Panc1 (cell line): ENCODE measurements at regions not wholly inside any gene's neighbourhood (a gene's known extent, or its start where the extent isn't known, plus 50 kb on each side); places are given as distances from the start of the nearest gene placed in this dataset.

Experiments used
- ATAC-seq: fragments of 200-7000 bp; cut with Tn5 transposase; 2 replicates; pipeline ENCODE4 v1.9.1; 2020; ENCODE audit warnings: mild to moderate bottlenecking, moderate library complexity
- BruUV-seq: library from RNA; stranded (reverse); fragments of 400-500 nt; replicated peaks from 2 replicates; lab custom pipeline; 2021; lab: Mats Ljungman, UMichigan
- CTCF ChIA-PET: fragments of 300-600 bp; sonication (Branson Sonifier 250); formaldehyde crosslinking; loops from one replicate; lab custom pipeline; 2022; ENCODE audit warnings: antibody characterized with exemption; lab: Charles Lee
- POLR2A ChIA-PET: fragments of 300-600 bp; sonication (Branson Sonifier 250); formaldehyde crosslinking; loops from one replicate; lab custom pipeline; 2022; ENCODE audit warnings: antibody characterized with exemption; lab: Charles Lee
- DNase-seq: peaks from one replicate; pipeline ENCODE4 v3.0.0-alpha.2; 2010; ENCODE audit warnings: low read depth, low spot score
- H3K27ac ChIP-seq: 2 replicates; pipeline ENCODE4 v1.5.1; 2011; ENCODE audit warnings: mild to moderate bottlenecking, low read length, inconsistent platforms
- H3K27me3 ChIP-seq: fragments of 200-500 bp; sonication (Bioruptor generic); 2 replicates; pipeline ENCODE4 v1.6.0; 2014; ENCODE audit warnings: low read length, inconsistent platforms; ENCODE audit not compliant: control insufficient read depth, insufficient read depth
- H3K36me3 ChIP-seq: fragments of 200-500 bp; sonication (Bioruptor generic); 2 replicates; pipeline ENCODE4 v1.5.1; 2014; ENCODE audit warnings: inconsistent platforms, mild to moderate bottlenecking, low read length, moderate library complexity; ENCODE audit not compliant: control insufficient read depth, insufficient read depth
- H3K4me1 ChIP-seq: 2 replicates; pipeline ENCODE4 v1.5.1; 2011; ENCODE audit warnings: inconsistent platforms, mild to moderate bottlenecking, low read length, moderate library complexity; ENCODE audit not compliant: control insufficient read depth, insufficient read depth
- H3K4me3 ChIP-seq, 2 experiments: 2 replicates each; pipeline ENCODE4 v1.5.1; 2011 to 2012; ENCODE audit warnings: low read depth in 2 of 2, low read length in 2 of 2, mild to moderate bottlenecking in 2 of 2, inconsistent platforms in 1 of 2, moderate library complexity in 1 of 2
- H3K9me3 ChIP-seq: fragments of 200-500 bp; sonication (Bioruptor generic); 2 replicates; pipeline ENCODE4 v1.5.1; 2014; ENCODE audit warnings: low read depth, mild to moderate bottlenecking, inconsistent platforms, low read length, moderate library complexity; ENCODE audit not compliant: control insufficient read depth, insufficient read depth
- POLR2AphosphoS5 ChIP-seq: IDR thresholded peaks from 2 replicates; pipeline ENCODE4 v1.6.1; 2012; ENCODE audit warnings: mild to moderate bottlenecking, low read depth, low read length, moderate library complexity
- SIN3A ChIP-seq: IDR thresholded peaks from 2 replicates; pipeline ENCODE4 v1.6.1; 2012; ENCODE audit warnings: low read depth, mild to moderate bottlenecking, low read length, moderate library complexity, borderline replicate concordance; ENCODE audit not compliant: insufficient read depth
- TCF7L2 ChIP-seq: IDR thresholded peaks from 2 replicates; pipeline ENCODE4 v1.6.1; 2011; ENCODE audit warnings: mild to moderate bottlenecking, low read depth, low read length, inconsistent platforms
- in situ Hi-C: cut with HindIII; loops from 2 replicates; pipeline ENCODE4 v1.10.0; 2016; ENCODE audit warnings: low sequenced_read_pairs, low pct_unique_long_range_greater_than_20kb
- intact Hi-C: fragments of 100-400 bp; cut with micrococcal nuclease; formaldehyde crosslinking; loops from one replicate; pipeline ENCODE4 v1.10.0; 2022; ENCODE audit not compliant: unreplicated experiment
- TF ChIP-seq, protein P1 (sequence below), 2 experiments: IDR thresholded peaks; 2 replicates each; pipeline ENCODE4 v1.6.1; 2011 to 2012; ENCODE audit warnings: low read depth in 2 of 2, control low read depth in 1 of 2, low read length in 1 of 2, mild to moderate bottlenecking in 1 of 2, moderate library complexity in 1 of 2; ENCODE audit not compliant: insufficient read depth in 1 of 2
- TF ChIP-seq, protein P2 (sequence below): fragments of 450-650 bp; IDR thresholded peaks from 2 replicates; pipeline ENCODE4 v1.5.1; 2017; ENCODE audit warnings: mild to moderate bottlenecking

DNA sequence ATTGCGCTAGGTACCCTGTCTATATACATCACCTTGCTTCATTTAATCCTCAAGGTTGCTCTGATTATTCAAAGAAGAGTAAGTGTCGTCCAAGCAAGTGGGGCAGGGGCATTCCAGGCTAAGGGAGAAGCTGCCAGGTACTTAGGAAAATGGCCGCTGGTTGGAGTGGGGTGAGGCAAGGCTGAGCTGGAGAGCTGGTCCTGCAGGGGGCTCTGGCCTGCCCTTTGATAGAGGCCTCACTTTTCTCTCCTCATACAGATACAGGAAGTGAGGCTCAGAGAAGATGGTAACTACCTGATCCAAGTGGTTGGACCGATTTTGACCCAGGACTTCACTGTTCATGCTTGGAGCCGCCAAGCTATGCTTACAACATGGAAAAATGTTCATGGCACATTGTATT lies 86.9 kb upstream of the ZBTB40 start:
- DNase-seq (no peak), ATAC-seq (no peak)
- peaks cover 28% of the 10 kb centered on the region for H3K27me3 ChIP-seq
- no TSS peak for BruUV-seq
- H3K9me3 ChIP-seq, result no peaks in the 10 kb centered on the region
- H3K4me3 ChIP-seq, result no peak overlapping the region
- TF ChIP-seq POLR2AphosphoS5, result no peak
- TF ChIP-seq SIN3A, result no peak
- TF ChIP-seq, protein P1, sequence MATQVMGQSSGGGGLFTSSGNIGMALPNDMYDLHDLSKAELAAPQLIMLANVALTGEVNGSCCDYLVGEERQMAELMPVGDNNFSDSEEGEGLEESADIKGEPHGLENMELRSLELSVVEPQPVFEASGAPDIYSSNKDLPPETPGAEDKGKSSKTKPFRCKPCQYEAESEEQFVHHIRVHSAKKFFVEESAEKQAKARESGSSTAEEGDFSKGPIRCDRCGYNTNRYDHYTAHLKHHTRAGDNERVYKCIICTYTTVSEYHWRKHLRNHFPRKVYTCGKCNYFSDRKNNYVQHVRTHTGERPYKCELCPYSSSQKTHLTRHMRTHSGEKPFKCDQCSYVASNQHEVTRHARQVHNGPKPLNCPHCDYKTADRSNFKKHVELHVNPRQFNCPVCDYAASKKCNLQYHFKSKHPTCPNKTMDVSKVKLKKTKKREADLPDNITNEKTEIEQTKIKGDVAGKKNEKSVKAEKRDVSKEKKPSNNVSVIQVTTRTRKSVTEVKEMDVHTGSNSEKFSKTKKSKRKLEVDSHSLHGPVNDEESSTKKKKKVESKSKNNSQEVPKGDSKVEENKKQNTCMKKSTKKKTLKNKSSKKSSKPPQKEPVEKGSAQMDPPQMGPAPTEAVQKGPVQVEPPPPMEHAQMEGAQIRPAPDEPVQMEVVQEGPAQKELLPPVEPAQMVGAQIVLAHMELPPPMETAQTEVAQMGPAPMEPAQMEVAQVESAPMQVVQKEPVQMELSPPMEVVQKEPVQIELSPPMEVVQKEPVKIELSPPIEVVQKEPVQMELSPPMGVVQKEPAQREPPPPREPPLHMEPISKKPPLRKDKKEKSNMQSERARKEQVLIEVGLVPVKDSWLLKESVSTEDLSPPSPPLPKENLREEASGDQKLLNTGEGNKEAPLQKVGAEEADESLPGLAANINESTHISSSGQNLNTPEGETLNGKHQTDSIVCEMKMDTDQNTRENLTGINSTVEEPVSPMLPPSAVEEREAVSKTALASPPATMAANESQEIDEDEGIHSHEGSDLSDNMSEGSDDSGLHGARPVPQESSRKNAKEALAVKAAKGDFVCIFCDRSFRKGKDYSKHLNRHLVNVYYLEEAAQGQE (IDR thresholded peaks at IDR 0.05; ENCODE audit: insufficient read depth in 1 of 2, low read depth in 2 of 2, low read length in 1 of 2), result no peak
- TF ChIP-seq, protein P2, sequence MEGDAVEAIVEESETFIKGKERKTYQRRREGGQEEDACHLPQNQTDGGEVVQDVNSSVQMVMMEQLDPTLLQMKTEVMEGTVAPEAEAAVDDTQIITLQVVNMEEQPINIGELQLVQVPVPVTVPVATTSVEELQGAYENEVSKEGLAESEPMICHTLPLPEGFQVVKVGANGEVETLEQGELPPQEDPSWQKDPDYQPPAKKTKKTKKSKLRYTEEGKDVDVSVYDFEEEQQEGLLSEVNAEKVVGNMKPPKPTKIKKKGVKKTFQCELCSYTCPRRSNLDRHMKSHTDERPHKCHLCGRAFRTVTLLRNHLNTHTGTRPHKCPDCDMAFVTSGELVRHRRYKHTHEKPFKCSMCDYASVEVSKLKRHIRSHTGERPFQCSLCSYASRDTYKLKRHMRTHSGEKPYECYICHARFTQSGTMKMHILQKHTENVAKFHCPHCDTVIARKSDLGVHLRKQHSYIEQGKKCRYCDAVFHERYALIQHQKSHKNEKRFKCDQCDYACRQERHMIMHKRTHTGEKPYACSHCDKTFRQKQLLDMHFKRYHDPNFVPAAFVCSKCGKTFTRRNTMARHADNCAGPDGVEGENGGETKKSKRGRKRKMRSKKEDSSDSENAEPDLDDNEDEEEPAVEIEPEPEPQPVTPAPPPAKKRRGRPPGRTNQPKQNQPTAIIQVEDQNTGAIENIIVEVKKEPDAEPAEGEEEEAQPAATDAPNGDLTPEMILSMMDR, result no peak; the same call in 1 of the 2 replicates
- no peak for TF ChIP-seq TCF7L2
- no peak overlapping the region for H3K27ac ChIP-seq
- POLR2A ChIA-PET, result interaction anchor here (0.5 kb wide), 1 partner anchor 334 kb away, joined by 8 read pairs; no protein-coding TSS in a partner anchor
- in situ Hi-C loops (no loop called here), intact Hi-C loops (no loop called here)
- CTCF ChIA-PET, result interaction anchor here (0.6 to 0.7 kb wide), 2 partner anchors 78 to 121 kb away, joined by 3 read pairs; no protein-coding TSS in a partner anchor
- no peaks in the 10 kb centered on the region for H3K36me3 ChIP-seq
- no peaks in the 10 kb centered on the region for H3K4me1 ChIP-seq

DNA sequence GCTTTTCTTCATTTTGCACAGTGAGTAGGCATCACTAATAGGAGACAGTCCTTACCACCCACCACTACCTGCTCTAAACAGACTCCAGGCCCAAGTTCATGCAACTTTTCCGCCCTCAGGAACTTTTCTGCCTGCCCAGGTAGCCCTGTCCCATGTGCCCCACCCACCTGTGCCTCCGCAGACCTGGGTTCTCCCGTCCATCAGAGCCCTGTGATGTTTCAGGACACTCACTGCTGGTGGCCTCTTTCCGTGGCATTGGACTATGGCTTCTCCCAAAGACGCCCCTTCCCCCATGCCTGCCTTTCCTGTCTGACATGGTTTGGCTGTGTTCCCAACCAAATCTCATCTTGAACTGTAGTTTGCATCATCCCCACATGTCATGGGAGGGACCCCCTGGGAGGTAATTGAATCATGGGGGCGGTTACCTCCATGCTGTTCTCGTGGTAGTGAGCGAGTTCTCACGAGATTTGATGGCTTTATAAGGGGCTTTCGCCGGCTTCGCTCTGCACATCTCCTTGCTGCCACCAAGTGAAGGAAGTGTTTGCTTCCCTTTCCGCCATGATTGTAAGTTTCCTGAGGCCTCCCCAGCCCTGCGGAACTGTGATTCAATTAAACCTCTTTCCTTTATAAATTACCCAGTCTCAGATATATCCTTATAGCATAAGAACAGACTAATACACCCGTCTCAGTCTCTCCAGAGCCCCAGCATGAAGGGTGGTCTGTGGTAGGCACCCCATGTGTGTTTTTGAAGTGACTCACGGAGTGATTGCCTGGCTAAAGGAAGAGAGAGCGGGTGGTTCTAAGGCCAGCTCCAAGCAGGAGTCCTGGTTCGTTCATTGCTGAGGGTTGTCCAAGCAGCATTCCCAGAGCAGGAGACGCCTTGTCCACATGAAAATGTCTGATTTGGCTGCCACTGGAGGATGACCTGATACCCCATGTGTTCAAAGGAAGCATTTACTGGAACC lies 86.0 kb upstream of the ZBTB40 start:
- intact Hi-C loops (no loop called here), in situ Hi-C loops (no loop called here)
- H3K27ac ChIP-seq, result no peak overlapping the region
- H3K9me3 ChIP-seq, result no peaks in the 10 kb centered on the region
- no peak overlapping the region for H3K4me3 ChIP-seq
- ATAC-seq, result no peak
- TF ChIP-seq POLR2AphosphoS5 (no peak), SIN3A (no peak), TCF7L2 (no peak)
- TF ChIP-seq, protein P1 (IDR thresholded peaks at IDR 0.05; ENCODE audit: insufficient read depth in 1 of 2, low read depth in 2 of 2, low read length in 1 of 2), result no peak
- TF ChIP-seq, protein P2, result no peak
- ChIA-PET POLR2A (interaction anchor here (0.5 kb wide), 1 partner anchor 335 kb away, joined by 8 read pairs; no protein-coding TSS in a partner anchor), CTCF (interaction anchor here (0.6 kb wide), 1 partner anchor 118 kb away, joined by 4 read pairs; no protein-coding TSS in a partner anchor)
- no peaks in the 10 kb centered on the region for H3K4me1 ChIP-seq
- H3K27me3 ChIP-seq, result peaks cover 32% of the 10 kb centered on the region
- H3K36me3 ChIP-seq, result no peaks in the 10 kb centered on the region
- BruUV-seq, result no TSS peak
- no peak for DNase-seq
